GM06990 (cell line): ENCODE measurements at regions not wholly inside any gene's neighbourhood (a gene's known extent, or its start where the extent isn't known, plus 50 kb on each side); places are given as distances from the start of the nearest gene placed in this dataset.

Experiments
- DNase-seq: peaks from one replicate; pipeline ENCODE4 v3.0.0-alpha.2; 2011; ENCODE audit not compliant: insufficient read length; ENCODE audit errors: extremely low read depth
- H3K27me3 ChIP-seq: replicated peaks from 2 replicates; pipeline ENCODE4 v1.6.0; 2011; ENCODE audit warnings: low read length; ENCODE audit not compliant: control insufficient read depth, insufficient read depth
- H3K36me3 ChIP-seq: 2 replicates; pipeline ENCODE4 v1.5.1; 2011; ENCODE audit warnings: low read length; ENCODE audit not compliant: control insufficient read depth, insufficient read depth
- H3K4me3 ChIP-seq: replicated peaks from 2 replicates; pipeline ENCODE4 v1.5.1; 2011; ENCODE audit warnings: low read depth, mild to moderate bottlenecking, control low read depth, low read length
- TF ChIP-seq, protein P1 (sequence below): IDR thresholded peaks from 2 replicates; pipeline ENCODE4 v1.5.1; 2011; ENCODE audit warnings: low read length, control low read depth, mild to moderate bottlenecking, inconsistent platforms; ENCODE audit not compliant: insufficient read depth, poor library complexity, severe bottlenecking

DNA sequence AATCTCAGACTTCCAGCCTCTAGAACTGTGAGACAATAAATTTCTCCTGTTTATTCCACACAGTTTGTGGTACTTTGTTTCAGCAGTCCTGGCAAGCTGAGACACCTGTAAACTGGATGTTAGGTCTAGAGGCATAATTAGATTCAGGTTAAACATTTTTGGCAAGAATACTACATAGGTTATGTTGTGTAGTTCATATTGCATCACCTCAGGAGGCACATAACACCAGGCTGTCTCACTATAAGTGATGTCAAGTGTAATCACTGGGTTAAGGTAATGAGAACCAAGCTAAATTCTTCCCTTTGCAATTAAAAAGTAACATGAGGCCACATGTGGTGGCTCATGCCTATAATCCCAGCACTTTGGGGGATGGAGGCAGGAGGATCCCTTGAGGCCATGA, 214.2 kb downstream of the ZNF674 start:
- TF ChIP-seq, protein P1, sequence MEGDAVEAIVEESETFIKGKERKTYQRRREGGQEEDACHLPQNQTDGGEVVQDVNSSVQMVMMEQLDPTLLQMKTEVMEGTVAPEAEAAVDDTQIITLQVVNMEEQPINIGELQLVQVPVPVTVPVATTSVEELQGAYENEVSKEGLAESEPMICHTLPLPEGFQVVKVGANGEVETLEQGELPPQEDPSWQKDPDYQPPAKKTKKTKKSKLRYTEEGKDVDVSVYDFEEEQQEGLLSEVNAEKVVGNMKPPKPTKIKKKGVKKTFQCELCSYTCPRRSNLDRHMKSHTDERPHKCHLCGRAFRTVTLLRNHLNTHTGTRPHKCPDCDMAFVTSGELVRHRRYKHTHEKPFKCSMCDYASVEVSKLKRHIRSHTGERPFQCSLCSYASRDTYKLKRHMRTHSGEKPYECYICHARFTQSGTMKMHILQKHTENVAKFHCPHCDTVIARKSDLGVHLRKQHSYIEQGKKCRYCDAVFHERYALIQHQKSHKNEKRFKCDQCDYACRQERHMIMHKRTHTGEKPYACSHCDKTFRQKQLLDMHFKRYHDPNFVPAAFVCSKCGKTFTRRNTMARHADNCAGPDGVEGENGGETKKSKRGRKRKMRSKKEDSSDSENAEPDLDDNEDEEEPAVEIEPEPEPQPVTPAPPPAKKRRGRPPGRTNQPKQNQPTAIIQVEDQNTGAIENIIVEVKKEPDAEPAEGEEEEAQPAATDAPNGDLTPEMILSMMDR = no peak
- DNase-seq = no peak

DNA sequence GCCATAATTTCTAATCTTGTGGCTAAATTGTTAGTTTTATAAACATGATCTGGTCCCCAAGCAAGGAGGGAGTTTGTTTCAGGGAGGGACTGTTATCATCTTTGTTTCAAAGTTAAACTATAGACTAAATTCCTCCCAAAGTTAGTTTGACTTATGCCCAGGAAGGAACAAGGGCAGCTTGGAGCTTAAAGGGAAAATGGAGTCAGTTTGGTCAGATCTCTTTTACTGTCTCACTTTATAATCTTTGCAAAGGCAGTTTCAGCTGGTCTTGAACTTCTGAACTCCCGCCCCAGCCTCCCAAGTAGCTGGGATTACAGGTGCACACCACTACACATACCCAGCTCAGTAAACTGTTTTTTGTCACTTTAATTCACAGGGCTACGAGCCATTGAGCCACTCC, 214.7 kb downstream of the ZNF674 start:
- Histone ChIP-seq H3K4me3 (no peak overlapping the region), H3K36me3 (no peaks in the 10 kb centered on the region), H3K27me3 (no peaks in the 10 kb centered on the region)
- TF ChIP-seq, protein P1 = no peak
- DNase-seq = no peak

More for the DNA sequence above, 214.2 kb downstream of the ZNF674 start:
- Histone ChIP-seq H3K27me3 (no peaks in the 10 kb centered on the region), H3K36me3 (no peaks in the 10 kb centered on the region), H3K4me3 (no peak overlapping the region)

- TF ChIP-seq, protein P1 = no peak
- H3K4me3 ChIP-seq = no peak overlapping the region
- DNase-seq = no peak
- H3K36me3 ChIP-seq = no peaks in the 10 kb centered on the region
- no peaks in the 10 kb centered on the region for H3K27me3 ChIP-seq
Measured at GRCh38 chrX:46328133-46328532, 217.1 kb downstream of the ZNF674 start.

DNA sequence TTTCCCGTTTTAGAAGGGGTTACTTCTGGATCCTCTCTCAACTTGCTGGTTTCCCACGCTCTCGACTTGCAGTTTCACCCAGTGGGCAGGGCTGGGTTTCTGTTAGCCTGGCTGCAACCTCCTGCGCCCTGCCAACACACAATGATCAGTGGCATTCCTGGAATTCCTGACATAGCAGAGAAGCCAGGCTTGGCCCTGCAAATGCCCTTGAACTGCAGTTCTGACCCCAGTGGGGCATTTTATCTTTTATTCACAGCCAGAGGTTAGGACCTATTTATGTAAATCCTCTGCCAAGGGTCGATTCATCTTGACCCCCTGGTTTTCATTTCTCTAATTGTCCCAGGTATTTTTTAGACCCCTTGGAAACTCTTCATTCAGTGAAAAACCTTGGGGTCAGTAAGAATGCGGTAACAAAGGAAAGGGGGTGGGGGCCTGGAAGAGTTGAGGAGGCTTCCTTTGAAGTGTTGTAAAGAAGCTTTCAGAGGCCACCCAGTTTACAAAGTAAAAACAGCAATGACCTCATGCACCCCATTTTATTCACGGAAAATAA, 217.6 kb downstream of the ZNF674 start:
- no peaks in the 10 kb centered on the region for H3K27me3 ChIP-seq
- TF ChIP-seq, protein P1 = no peak
- no peaks in the 10 kb centered on the region for H3K36me3 ChIP-seq
- DNase-seq = no peak
- H3K4me3 ChIP-seq = no peak overlapping the region

DNA sequence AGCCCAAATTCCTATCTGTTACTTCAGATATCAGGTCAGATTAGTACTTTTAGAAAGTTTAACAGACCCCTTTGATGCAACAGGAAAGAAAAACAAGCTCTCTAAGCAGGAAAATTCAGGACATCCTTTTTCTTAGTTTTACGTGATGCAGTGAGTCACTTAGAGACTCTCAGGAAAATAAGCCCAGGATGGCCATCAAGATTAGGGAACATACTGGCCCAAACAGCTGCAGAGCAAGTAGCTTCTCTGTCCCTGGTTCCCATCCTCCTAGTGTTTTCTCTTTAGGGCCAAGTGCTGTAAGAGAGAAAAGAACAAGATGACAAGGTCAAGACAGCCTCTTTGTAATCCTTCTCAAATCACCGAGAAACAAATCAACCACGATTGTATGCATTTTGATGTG, 219.1 kb downstream of the ZNF674 start:
- no peaks in the 10 kb centered on the region; the same call in 1 of the 2 replicates for H3K27me3 ChIP-seq
- no peak for DNase-seq
- no peak overlapping the region for H3K4me3 ChIP-seq
- no peaks in the 10 kb centered on the region for H3K36me3 ChIP-seq
- TF ChIP-seq, protein P1 = no peak
